Spleen (tissue), 11 donors: ENCODE measurements at regions not wholly inside any gene's neighbourhood (a gene's known extent, or its start where the extent isn't known, plus 50 kb on each side); places are given as distances from the start of the nearest gene placed in this dataset.

Source experiments
- DNase-seq: peaks from one replicate; pipeline ENCODE4 v3.0.0-alpha.2; 2020
- H3K27ac ChIP-seq, 8 donors: fragments of 200-600 bp; sonication (generic) in 7 of 8; 1 replicate in 4 of 8; 2 replicates in 4 of 8; pipeline versions ENCODE4 v1.5.0 to v1.8.0; 2016 to 2021; ENCODE audit warnings: inconsistent platforms in 4 of 8, mild to moderate bottlenecking in 4 of 8, moderate library complexity in 1 of 8
- H3K27me3 ChIP-seq, 7 donors: fragments of 200-600 bp; sonication (generic) in 6 of 7; replicated peaks in 1 of 7; 1 replicate in 4 of 7; 2 replicates in 3 of 7; pipeline versions ENCODE4 v1.5.0 to v1.8.0; 2016 to 2021; ENCODE audit warnings: inconsistent platforms in 3 of 7, mild to moderate bottlenecking in 1 of 7
- H3K36me3 ChIP-seq, 6 donors: fragments of 200-600 bp; sonication (generic) in 5 of 6; 1 replicate in 4 of 6; 2 replicates in 2 of 6; pipeline versions ENCODE4 v1.5.0 to v1.8.0; 2016 to 2021; ENCODE audit warnings: inconsistent platforms in 2 of 6
- H3K4me1 ChIP-seq, 6 donors: fragments of 200-600 bp; sonication (generic) in 5 of 6; 1 replicate in 3 of 6; 2 replicates in 3 of 6; pipeline versions ENCODE4 v1.5.0 to v1.8.0; 2016 to 2021; ENCODE audit warnings: inconsistent platforms in 3 of 6
- H3K4me3 ChIP-seq, 8 donors: fragments of 200-600 bp; sonication (generic) in 7 of 8; 1 replicate in 4 of 8; 2 replicates in 4 of 8; pipeline versions ENCODE4 v1.5.0 to v1.8.0; 2016 to 2021; ENCODE audit warnings: inconsistent platforms in 4 of 8, mild to moderate bottlenecking in 4 of 8, moderate library complexity in 2 of 8
- H3K9me3 ChIP-seq, 8 donors: fragments of 200-600 bp; sonication (generic) in 7 of 8; 1 replicate in 4 of 8; 2 replicates in 4 of 8; pipeline versions ENCODE4 v1.5.0 to v1.8.0; 2016 to 2021; ENCODE audit warnings: inconsistent platforms in 4 of 8
- POLR2A ChIP-seq, 3 donors: fragments of 450-650 bp; IDR thresholded peaks; one replicate each; pipeline ENCODE4 v1.5.1; 2017; ENCODE audit warnings: antibody characterized with exemption in 3 of 3, mild to moderate bottlenecking in 1 of 3
- POLR2AphosphoS5 ChIP-seq, 3 donors: sonication (generic); formaldehyde crosslinking; IDR thresholded peaks; one replicate each; pipeline ENCODE4 v1.5.1; 2017; ENCODE audit warnings: antibody characterized with exemption in 3 of 3
- WGBS, 5 donors: extraction: QIAGEN DNeasy Blood & Tissue Kit in 3 of 5; methylation state at CpG; one replicate each; pipeline versions ENCODE4 v1.1.5 to v1.1.7; 2013 to 2018; 5-methylcytosine and 5-hydroxymethylcytosine counted together
- intact Hi-C: fragments of 100-400 bp; cut with DNase I; formaldehyde crosslinking; loops from one replicate; pipeline ENCODE4 v1.15.0; 2023; ENCODE audit warnings: low total_unique reads
- TF ChIP-seq, protein P1 (sequence below), 11 experiments: fragments of 200-600 bp in 7 of 11; fragments of 450-650 bp in 4 of 11; sonication (generic) in 4 of 11; IDR thresholded peaks in 8 of 11; conservative IDR thresholded peaks in 3 of 11; 1 replicate in 7 of 11; 2 replicates in 4 of 11; pipeline versions ENCODE4 v1.4.0 to v1.8.0; 2016 to 2021; ENCODE audit warnings: antibody characterized with exemption in 11 of 11, inconsistent platforms in 4 of 11, mild to moderate bottlenecking in 1 of 11
- donor health status: healthy with polysubstance abuse.
- donor health status: DM: no; HTN: no; CAD: no; lungs with moderate emphysema.
- donor health status: DM: no; HTN: no; CAD: no.
- donor health status: Bipolar disorder and iron deficiency.
- donor health status: healthy.
- donor health status: DM: no; HTN: no; CAD: no.
- donor health status: DM: yes; HTN: yes; CAD: no.

GRCh38 chr12:89217472-89217871 lies 134.8 kb downstream of the DUSP6 start:
- TF ChIP-seq, protein P1, sequence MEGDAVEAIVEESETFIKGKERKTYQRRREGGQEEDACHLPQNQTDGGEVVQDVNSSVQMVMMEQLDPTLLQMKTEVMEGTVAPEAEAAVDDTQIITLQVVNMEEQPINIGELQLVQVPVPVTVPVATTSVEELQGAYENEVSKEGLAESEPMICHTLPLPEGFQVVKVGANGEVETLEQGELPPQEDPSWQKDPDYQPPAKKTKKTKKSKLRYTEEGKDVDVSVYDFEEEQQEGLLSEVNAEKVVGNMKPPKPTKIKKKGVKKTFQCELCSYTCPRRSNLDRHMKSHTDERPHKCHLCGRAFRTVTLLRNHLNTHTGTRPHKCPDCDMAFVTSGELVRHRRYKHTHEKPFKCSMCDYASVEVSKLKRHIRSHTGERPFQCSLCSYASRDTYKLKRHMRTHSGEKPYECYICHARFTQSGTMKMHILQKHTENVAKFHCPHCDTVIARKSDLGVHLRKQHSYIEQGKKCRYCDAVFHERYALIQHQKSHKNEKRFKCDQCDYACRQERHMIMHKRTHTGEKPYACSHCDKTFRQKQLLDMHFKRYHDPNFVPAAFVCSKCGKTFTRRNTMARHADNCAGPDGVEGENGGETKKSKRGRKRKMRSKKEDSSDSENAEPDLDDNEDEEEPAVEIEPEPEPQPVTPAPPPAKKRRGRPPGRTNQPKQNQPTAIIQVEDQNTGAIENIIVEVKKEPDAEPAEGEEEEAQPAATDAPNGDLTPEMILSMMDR (IDR thresholded peaks at IDR 0.05 in 8 of 11, conservative IDR thresholded peaks at IDR 0.05 in 3 of 11): no peak
- TF ChIP-seq POLR2AphosphoS5 (IDR thresholded peaks at IDR 0.05): no peak
- TF ChIP-seq POLR2A (IDR thresholded peaks at IDR 0.05): no peak
- no peak overlapping the region for H3K4me3 ChIP-seq
- DNase-seq: no peak
- 76 to 93% (median 85%) methylated on average over 2 of the region's 2 CpGs for WGBS, 5 donors
- intact Hi-C loops: no loop called here
- H3K4me1 ChIP-seq: peaks cover 0 to 15% (median 4%) of the 10 kb centered on the region in 6 donors
- H3K36me3 ChIP-seq: no peaks in the 10 kb centered on the region
- H3K9me3 ChIP-seq: peaks cover 0 to 4% (median 0%) of the 10 kb centered on the region in 8 donors
- no peak overlapping the region for H3K27ac ChIP-seq
- H3K27me3 ChIP-seq: no peaks in the 10 kb centered on the region

DNA sequence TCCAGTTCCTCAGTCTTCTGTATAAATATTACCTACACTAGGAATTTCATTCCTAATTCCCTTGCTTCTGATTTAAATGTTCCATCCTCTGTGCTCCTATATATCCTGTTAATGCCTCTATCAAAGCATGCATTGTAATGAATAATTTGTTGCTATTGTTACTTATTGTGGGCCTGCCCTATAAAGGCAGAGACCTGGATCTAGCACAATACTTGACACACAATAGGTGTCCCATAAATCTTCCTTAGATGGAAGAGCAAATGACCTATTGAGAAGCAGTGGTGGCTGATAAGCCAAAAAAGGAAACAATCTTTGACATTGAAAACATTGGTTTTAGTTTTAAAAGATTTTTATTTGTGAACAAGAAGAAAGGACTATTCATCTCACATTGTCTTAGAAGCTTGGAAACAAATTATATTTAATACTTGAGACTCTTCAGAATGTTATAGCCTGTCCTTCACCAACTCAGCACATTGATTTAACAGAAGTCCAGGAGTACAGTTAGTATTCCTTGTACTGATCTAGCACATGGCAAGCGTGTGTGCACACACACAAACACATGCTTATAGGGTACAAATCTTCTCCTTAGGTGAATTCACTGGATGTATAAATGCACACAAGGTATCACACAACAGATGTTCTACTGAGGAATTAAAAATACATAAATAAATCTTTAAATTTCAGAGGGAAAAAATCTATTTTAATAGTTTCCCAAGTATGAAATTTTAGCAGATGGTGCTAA lies 135.9 kb downstream of the DUSP6 start:
- no peak overlapping the region for H3K4me3 ChIP-seq
- no peaks in the 10 kb centered on the region for H3K27me3 ChIP-seq
- H3K27ac ChIP-seq: no peak overlapping the region
- 76 to 97% (median 95%) methylated on average over 1 of the region's 1 CpG for WGBS, 5 donors
- TF ChIP-seq POLR2A (IDR thresholded peaks at IDR 0.05) (no peak), POLR2AphosphoS5 (IDR thresholded peaks at IDR 0.05) (no peak)
- TF ChIP-seq, protein P1 (IDR thresholded peaks at IDR 0.05 in 8 of 11, conservative IDR thresholded peaks at IDR 0.05 in 3 of 11): no peak
- H3K4me1 ChIP-seq: peaks cover 0 to 25% (median 8%) of the 10 kb centered on the region in 6 donors
- peaks cover 0 to 4% (median 0%) of the 10 kb centered on the region in 8 donors for H3K9me3 ChIP-seq
- no peaks in the 10 kb centered on the region for H3K36me3 ChIP-seq
- DNase-seq: no peak
- intact Hi-C loops: no loop called here

DNA sequence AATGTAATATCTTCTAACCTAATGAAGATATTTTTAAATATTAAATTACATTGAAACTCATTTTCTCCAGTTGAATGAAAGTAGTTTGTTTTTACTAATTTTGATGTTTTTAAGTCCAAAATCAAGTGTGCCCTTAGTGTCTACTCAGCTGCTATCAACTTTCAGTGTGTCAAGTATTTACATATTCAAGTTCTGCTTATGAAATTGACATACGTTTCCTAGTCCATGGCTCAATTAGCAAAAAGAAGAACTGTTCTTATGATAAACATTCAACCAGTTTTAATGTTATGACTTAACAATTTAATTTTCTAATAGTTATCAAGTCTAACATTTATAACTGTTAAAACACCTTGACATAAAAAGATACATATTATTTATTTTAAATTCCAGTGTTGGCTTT lies 137.1 kb downstream of the DUSP6 start:
- no peaks in the 10 kb centered on the region for H3K9me3 ChIP-seq
- intact Hi-C loops: no loop called here
- no peaks in the 10 kb centered on the region for H3K36me3 ChIP-seq
- no peak for DNase-seq
- H3K4me1 ChIP-seq: peaks cover 0 to 25% (median 8%) of the 10 kb centered on the region in 6 donors
- H3K27ac ChIP-seq: no peak overlapping the region
- H3K4me3 ChIP-seq: no peak overlapping the region
- no peaks in the 10 kb centered on the region for H3K27me3 ChIP-seq
- WGBS, 5 donors: 34 to 54% (median 42%) methylated on average over 1 of the region's 1 CpG
- TF ChIP-seq POLR2AphosphoS5 (IDR thresholded peaks at IDR 0.05) (no peak), POLR2A (IDR thresholded peaks at IDR 0.05) (no peak)
- TF ChIP-seq, protein P1 (IDR thresholded peaks at IDR 0.05 in 8 of 11, conservative IDR thresholded peaks at IDR 0.05 in 3 of 11): no peak

GRCh38 chr12:89213747-89214146 lies 138.6 kb downstream of the DUSP6 start:
- Histone ChIP-seq H3K27me3 (no peaks in the 10 kb centered on the region), H3K9me3 (no peaks in the 10 kb centered on the region), H3K4me1 (peaks cover 0 to 25% (median 9%) of the 10 kb centered on the region in 6 donors), H3K27ac (no peak overlapping the region), H3K36me3 (no peaks in the 10 kb centered on the region), H3K4me3 (no peak overlapping the region)
- WGBS, 5 donors: 88 to 100% (median 93%) methylated on average over 1 of the region's 1 CpG
- DNase-seq: no peak
- intact Hi-C loops: no loop called here
- TF ChIP-seq POLR2AphosphoS5 (IDR thresholded peaks at IDR 0.05): no peak
- TF ChIP-seq POLR2A (IDR thresholded peaks at IDR 0.05): no peak
- TF ChIP-seq, protein P1 (IDR thresholded peaks at IDR 0.05 in 8 of 11, conservative IDR thresholded peaks at IDR 0.05 in 3 of 11): no peak
